WTC11 (cell line): ENCODE measurements at regions not wholly inside any gene's neighbourhood (a gene's known extent, or its start where the extent isn't known, plus 50 kb on each side); places are given as distances from the start of the nearest gene placed in this dataset.

ENCODE experiments used
- ATF6 ChIP-seq: sonication (generic); formaldehyde crosslinking; IDR thresholded peaks from 2 replicates; pipeline ENCODE4 v1.8.1; 2023; ENCODE audit warnings: mild to moderate bottlenecking, missing genetic modification reagents
- CBFB ChIP-seq: sonication (generic); formaldehyde crosslinking; IDR thresholded peaks from 2 replicates; pipeline ENCODE4 v1.8.1; 2022; ENCODE audit warnings: mild to moderate bottlenecking, low read depth, missing genetic modification reagents
- ELF4 ChIP-seq: sonication (generic); formaldehyde crosslinking; IDR thresholded peaks from 2 replicates; pipeline ENCODE4 v1.8.1; 2022; ENCODE audit warnings: low read depth, mild to moderate bottlenecking, moderate library complexity, missing genetic modification reagents
- ESRRA ChIP-seq: sonication (generic); formaldehyde crosslinking; IDR thresholded peaks from 2 replicates; pipeline ENCODE4 v1.8.1; 2022; ENCODE audit warnings: mild to moderate bottlenecking, missing genetic modification reagents, borderline replicate concordance
- HMGXB4 ChIP-seq: sonication (generic); formaldehyde crosslinking; IDR thresholded peaks from 2 replicates; pipeline ENCODE4 v1.8.1; 2023; ENCODE audit warnings: mild to moderate bottlenecking, moderate library complexity, missing genetic modification reagents
- MAX ChIP-seq: sonication (generic); formaldehyde crosslinking; IDR thresholded peaks from 2 replicates; pipeline ENCODE4 v1.8.0; 2022; ENCODE audit warnings: mild to moderate bottlenecking, missing genetic modification reagents
- NFYB ChIP-seq: sonication (generic); formaldehyde crosslinking; conservative IDR thresholded peaks from 2 replicates; pipeline ENCODE4 v1.8.0; 2022; ENCODE audit warnings: low read depth, missing genetic modification reagents
- NR1H2 ChIP-seq: sonication (generic); formaldehyde crosslinking; IDR thresholded peaks from 2 replicates; pipeline ENCODE4 v1.9.0; 2021; ENCODE audit warnings: mild to moderate bottlenecking, moderate library complexity, missing genetic modification reagents
- TEAD4 ChIP-seq: sonication (generic); formaldehyde crosslinking; IDR thresholded peaks from 2 replicates; pipeline ENCODE4 v1.8.0; 2022; ENCODE audit warnings: mild to moderate bottlenecking, missing genetic modification reagents
- USF2 ChIP-seq: sonication (generic); formaldehyde crosslinking; IDR thresholded peaks from 2 replicates; pipeline ENCODE4 v1.8.1; 2023; ENCODE audit warnings: mild to moderate bottlenecking, missing genetic modification reagents, moderate library complexity
- ZNF121 ChIP-seq: sonication (generic); formaldehyde crosslinking; IDR thresholded peaks from 2 replicates; pipeline ENCODE4 v1.8.0; 2023; ENCODE audit warnings: missing genetic modification reagents
- TF ChIP-seq, protein P1 (sequence below): fragments of 200-600 bp; IDR thresholded peaks from 2 replicates; pipeline ENCODE4 v1.8.0; 2022; ENCODE audit warnings: antibody characterized with exemption

DNA sequence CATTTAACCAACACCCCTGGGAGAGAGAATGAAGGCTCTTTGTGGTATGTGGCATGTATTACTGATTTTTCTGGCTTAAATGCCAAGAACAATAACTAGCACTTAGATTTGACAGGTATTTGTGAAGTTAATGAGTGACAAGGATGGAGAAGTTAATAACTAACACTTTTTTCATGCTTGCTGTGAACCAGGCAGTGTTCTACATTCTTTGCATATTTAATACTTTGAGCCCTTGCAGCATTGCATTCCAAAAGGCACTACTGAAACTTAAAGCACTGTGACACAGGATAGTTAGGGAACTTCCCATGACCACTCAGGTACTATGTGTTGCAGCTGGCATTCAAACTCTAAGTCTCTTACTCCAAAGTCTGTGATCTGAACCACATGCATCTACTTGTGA is 650.6 kb downstream of the ZPLD1 start:
- TF ChIP-seq, protein P1, sequence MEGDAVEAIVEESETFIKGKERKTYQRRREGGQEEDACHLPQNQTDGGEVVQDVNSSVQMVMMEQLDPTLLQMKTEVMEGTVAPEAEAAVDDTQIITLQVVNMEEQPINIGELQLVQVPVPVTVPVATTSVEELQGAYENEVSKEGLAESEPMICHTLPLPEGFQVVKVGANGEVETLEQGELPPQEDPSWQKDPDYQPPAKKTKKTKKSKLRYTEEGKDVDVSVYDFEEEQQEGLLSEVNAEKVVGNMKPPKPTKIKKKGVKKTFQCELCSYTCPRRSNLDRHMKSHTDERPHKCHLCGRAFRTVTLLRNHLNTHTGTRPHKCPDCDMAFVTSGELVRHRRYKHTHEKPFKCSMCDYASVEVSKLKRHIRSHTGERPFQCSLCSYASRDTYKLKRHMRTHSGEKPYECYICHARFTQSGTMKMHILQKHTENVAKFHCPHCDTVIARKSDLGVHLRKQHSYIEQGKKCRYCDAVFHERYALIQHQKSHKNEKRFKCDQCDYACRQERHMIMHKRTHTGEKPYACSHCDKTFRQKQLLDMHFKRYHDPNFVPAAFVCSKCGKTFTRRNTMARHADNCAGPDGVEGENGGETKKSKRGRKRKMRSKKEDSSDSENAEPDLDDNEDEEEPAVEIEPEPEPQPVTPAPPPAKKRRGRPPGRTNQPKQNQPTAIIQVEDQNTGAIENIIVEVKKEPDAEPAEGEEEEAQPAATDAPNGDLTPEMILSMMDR: no peak
- TF ChIP-seq MAX (CRISPR knock-in tag) (no peak), TEAD4 (CRISPR knock-in tag) (no peak), USF2 (CRISPR knock-in tag) (no peak), ESRRA (CRISPR knock-in tag) (no peak), HMGXB4 (CRISPR knock-in tag) (no peak), NFYB (CRISPR knock-in tag) (no peak), ELF4 (CRISPR knock-in tag) (no peak), ZNF121 (CRISPR knock-in tag) (no peak), CBFB (no peak), NR1H2 (CRISPR knock-in tag) (no peak), ATF6 (CRISPR knock-in tag) (no peak)
